ENCODE measurements at regions not wholly inside any gene's neighbourhood (a gene's known extent, or its start where the extent isn't known, plus 50 kb on each side); places are given as distances from the start of the nearest gene placed in this dataset.

DNA sequence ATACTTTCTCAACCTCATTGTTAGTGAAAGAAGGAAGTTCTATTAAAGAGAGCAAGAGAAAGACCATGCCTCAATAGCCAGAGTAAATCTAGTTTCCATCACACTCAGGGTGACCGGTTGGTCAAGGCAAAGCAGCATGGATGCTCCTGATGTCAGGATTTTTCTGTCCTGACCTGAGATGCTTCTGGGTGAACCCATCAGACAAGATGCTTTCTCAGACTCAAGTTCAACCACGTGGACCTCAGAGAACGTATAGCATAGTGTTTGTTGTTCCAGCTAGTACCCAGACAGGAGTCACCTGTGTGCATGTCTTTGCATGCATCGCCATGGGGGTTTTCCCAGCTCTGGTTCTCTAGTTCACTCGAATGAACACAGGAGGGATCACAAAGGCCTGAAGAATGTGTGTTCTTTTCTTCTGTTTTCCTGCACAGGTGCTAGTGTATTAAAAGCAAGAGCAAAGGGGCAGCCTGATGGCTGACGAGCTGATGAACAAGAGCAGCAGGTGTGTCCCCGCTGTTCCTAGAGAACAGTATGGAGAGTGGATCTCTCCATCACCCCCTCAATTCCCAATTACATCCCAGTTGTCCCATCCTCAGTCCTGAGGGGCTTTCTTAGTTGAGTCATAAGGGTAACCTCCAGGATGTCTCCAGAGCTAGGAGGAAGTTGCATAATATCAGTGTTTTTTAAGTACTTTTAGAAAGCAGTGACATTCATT, 110.5 kb upstream of the ENPP6 start:
- TF ChIP-seq, protein P1, sequence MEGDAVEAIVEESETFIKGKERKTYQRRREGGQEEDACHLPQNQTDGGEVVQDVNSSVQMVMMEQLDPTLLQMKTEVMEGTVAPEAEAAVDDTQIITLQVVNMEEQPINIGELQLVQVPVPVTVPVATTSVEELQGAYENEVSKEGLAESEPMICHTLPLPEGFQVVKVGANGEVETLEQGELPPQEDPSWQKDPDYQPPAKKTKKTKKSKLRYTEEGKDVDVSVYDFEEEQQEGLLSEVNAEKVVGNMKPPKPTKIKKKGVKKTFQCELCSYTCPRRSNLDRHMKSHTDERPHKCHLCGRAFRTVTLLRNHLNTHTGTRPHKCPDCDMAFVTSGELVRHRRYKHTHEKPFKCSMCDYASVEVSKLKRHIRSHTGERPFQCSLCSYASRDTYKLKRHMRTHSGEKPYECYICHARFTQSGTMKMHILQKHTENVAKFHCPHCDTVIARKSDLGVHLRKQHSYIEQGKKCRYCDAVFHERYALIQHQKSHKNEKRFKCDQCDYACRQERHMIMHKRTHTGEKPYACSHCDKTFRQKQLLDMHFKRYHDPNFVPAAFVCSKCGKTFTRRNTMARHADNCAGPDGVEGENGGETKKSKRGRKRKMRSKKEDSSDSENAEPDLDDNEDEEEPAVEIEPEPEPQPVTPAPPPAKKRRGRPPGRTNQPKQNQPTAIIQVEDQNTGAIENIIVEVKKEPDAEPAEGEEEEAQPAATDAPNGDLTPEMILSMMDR (conservative IDR thresholded peaks at IDR 0.05; ENCODE audit: low read length) = no peak
- no peak for TF ChIP-seq EZH2phosphoT487 (IDR thresholded peaks at IDR 0.05; ENCODE audit: borderline replicate concordance, low read depth, low read length)
